H1 (cell line): ENCODE measurements at regions not wholly inside any gene's neighbourhood (a gene's known extent, or its start where the extent isn't known, plus 50 kb on each side); places are given as distances from the start of the nearest gene placed in this dataset.
A peak's percentile ranks its signal among the peaks of the same experiment; 100 is the strongest.

ENCODE experiments used
- CTCF ChIA-PET: fragments of 300-600 bp; sonication (Branson Sonifier 250); formaldehyde crosslinking; loops from one replicate; lab custom pipeline; 2021; ENCODE audit not compliant: partially characterized antibody; lab: Charles Lee
- POLR2A ChIA-PET: fragments of 300-600 bp; sonication (Branson Sonifier 250); formaldehyde crosslinking; loops from one replicate; lab custom pipeline; 2021; ENCODE audit warnings: inconsistent platforms; ENCODE audit not compliant: partially characterized antibody; lab: Charles Lee
- DNase-seq, 2 experiments: peaks; one replicate each; pipeline versions ENCODE4 v3.0.0 to v3.0.0-alpha.2; 2010 to 2022; ENCODE audit warnings: low spot score in 2 of 2, low read depth in 1 of 2, mixed read lengths in 1 of 2
- FAIRE-seq: peaks from 2 replicates; lab custom pipeline; 2011; peaks lifted over from hg19 to GRCh38; lab: Jason Lieb, UNC
- H2AFZ ChIP-seq: 2 replicates; pipeline ENCODE4 v1.8.1; 2012; ENCODE audit warnings: low read length, inconsistent platforms
- H2AK5ac ChIP-seq: 2 replicates; pipeline ENCODE4 v1.6.1; 2013; ENCODE audit warnings: low read depth, low read length
- H2BK120ac ChIP-seq: replicated peaks from 2 replicates; pipeline ENCODE3; 2013; ENCODE audit warnings: low read depth, low read length, inconsistent platforms
- H2BK12ac ChIP-seq: 2 replicates; pipeline ENCODE4 v1.6.1; 2013; ENCODE audit warnings: low read depth, low read length
- H2BK15ac ChIP-seq: 2 replicates; pipeline ENCODE4 v1.6.1; 2013; ENCODE audit warnings: low read length
- H2BK20ac ChIP-seq: 2 replicates; pipeline ENCODE4 v1.6.1; 2013; ENCODE audit warnings: low read length
- H2BK5ac ChIP-seq: 2 replicates; pipeline ENCODE4 v1.6.1; 2013; ENCODE audit warnings: low read depth, low read length
- H3K14ac ChIP-seq: 2 replicates; pipeline ENCODE4 v1.6.1; 2013; ENCODE audit warnings: inconsistent platforms; ENCODE audit not compliant: insufficient read length
- H3K18ac ChIP-seq: 2 replicates; pipeline ENCODE4 v1.6.1; 2013; ENCODE audit warnings: low read length; ENCODE audit errors: extremely low read depth
- H3K23ac ChIP-seq: 2 replicates; pipeline ENCODE4 v1.6.1; 2013; ENCODE audit warnings: inconsistent platforms; ENCODE audit not compliant: insufficient read length
- H3K23me2 ChIP-seq: 2 replicates; pipeline ENCODE4 v1.6.1; 2013; ENCODE audit warnings: low read depth, low read length
- H3K27ac ChIP-seq: 2 replicates; pipeline ENCODE4 v1.6.1; 2011; ENCODE audit warnings: low read depth, low read length, inconsistent platforms
- H3K27me3 ChIP-seq, 4 experiments: replicated peaks in 1 of 4; 1 replicate in 1 of 4; 2 replicates in 3 of 4; pipeline versions ENCODE4 v1.6.1 to v1.8.1; 2011 to 2013; ENCODE audit warnings: low read length in 3 of 4, mild to moderate bottlenecking in 3 of 4, inconsistent platforms in 2 of 4, mixed read lengths in 2 of 4, moderate library complexity in 1 of 4; ENCODE audit not compliant: control insufficient read depth in 3 of 4, insufficient read depth in 3 of 4; ENCODE audit errors: extremely low read depth in 1 of 4
- H3K36me3 ChIP-seq, 4 experiments: 2 replicates each; pipeline versions ENCODE4 v1.6.1 to v1.8.1; 2011 to 2013; ENCODE audit warnings: mild to moderate bottlenecking in 4 of 4, low read length in 3 of 4, moderate library complexity in 2 of 4, control low read depth in 1 of 4, inconsistent platforms in 1 of 4; ENCODE audit not compliant: insufficient read depth in 4 of 4, control insufficient read depth in 2 of 4
- H3K4ac ChIP-seq: replicated peaks from 2 replicates; pipeline ENCODE3; 2013; ENCODE audit warnings: low read length, low read depth, mixed read lengths, inconsistent platforms; ENCODE audit not compliant: insufficient read length
- H3K4me1 ChIP-seq, 4 experiments: replicated peaks in 1 of 4; 1 replicate in 1 of 4; 2 replicates in 3 of 4; pipeline versions ENCODE4 v1.6.1 to v1.8.1; 2011 to 2013; ENCODE audit warnings: low read length in 3 of 4, inconsistent platforms in 2 of 4, mixed read lengths in 1 of 4; ENCODE audit not compliant: insufficient read depth in 4 of 4, control insufficient read depth in 3 of 4
- H3K4me2 ChIP-seq, 2 experiments: 2 replicates each; pipeline versions ENCODE4 v1.6.1 to v1.8.1; 2011 to 2013; ENCODE audit warnings: low read depth in 2 of 2, low read length in 2 of 2, control low read depth in 1 of 2, inconsistent platforms in 1 of 2, mild to moderate bottlenecking in 1 of 2; ENCODE audit not compliant: insufficient read depth in 1 of 2
- H3K4me3 ChIP-seq, 4 experiments: fragments of 200-600, 300-600 bp in 1 of 4; sonication (generic), shearing (Covaris generic), sonication (Bioruptor Twin) in 1 of 4; 2 replicates each; pipeline versions ENCODE4 v1.5.1 to v1.8.1; 2011 to 2016; ENCODE audit warnings: low read length in 4 of 4, low read depth in 3 of 4, control low read depth in 2 of 4, inconsistent platforms in 2 of 4, mild to moderate bottlenecking in 2 of 4, mixed read lengths in 1 of 4, moderate library complexity in 1 of 4; ENCODE audit not compliant: insufficient read depth in 2 of 4; ENCODE audit errors: extremely low read depth in 1 of 4
- H3K56ac ChIP-seq: replicated peaks from 2 replicates; pipeline ENCODE3; 2013; ENCODE audit warnings: low read depth, mild to moderate bottlenecking, mixed read lengths, low read length, inconsistent platforms; ENCODE audit not compliant: insufficient read length
- H3K79me1 ChIP-seq: 2 replicates; pipeline ENCODE4 v1.6.1; 2013; ENCODE audit warnings: low read depth, low read length, control low read depth
- H3K79me2 ChIP-seq, 2 experiments: 2 replicates each; pipeline versions ENCODE4 v1.6.1 to v1.8.1; 2012 to 2013; ENCODE audit warnings: low read length in 2 of 2, mild to moderate bottlenecking in 2 of 2, inconsistent platforms in 1 of 2; ENCODE audit not compliant: insufficient read depth in 2 of 2, control insufficient read depth in 1 of 2
- H3K9ac ChIP-seq, 4 experiments: replicated peaks in 1 of 4; 1 replicate in 1 of 4; 2 replicates in 3 of 4; pipeline versions ENCODE4 v1.6.1 to v1.8.1; 2011 to 2013; ENCODE audit warnings: low read depth in 3 of 4, low read length in 3 of 4, control low read depth in 2 of 4, mild to moderate bottlenecking in 2 of 4, moderate library complexity in 2 of 4, inconsistent platforms in 1 of 4; ENCODE audit errors: extremely low read depth in 1 of 4
- H3K9me3 ChIP-seq, 2 experiments: 2 replicates each; pipeline versions ENCODE4 v1.6.1 to v1.8.1; 2012 to 2013; ENCODE audit warnings: mild to moderate bottlenecking in 2 of 2, moderate library complexity in 2 of 2, control low read depth in 1 of 2, inconsistent platforms in 1 of 2, low read depth in 1 of 2, low read length in 1 of 2, mixed read lengths in 1 of 2; ENCODE audit not compliant: insufficient read depth in 2 of 2
- H4K20me1 ChIP-seq, 2 experiments: replicated peaks in 1 of 2; 2 replicates each; pipeline versions ENCODE3 to v1.8.1; 2011 to 2013; ENCODE audit warnings: inconsistent platforms in 2 of 2, low read length in 2 of 2, mild to moderate bottlenecking in 1 of 2; ENCODE audit not compliant: insufficient read depth in 2 of 2, control insufficient read depth in 1 of 2
- H4K5ac ChIP-seq: 2 replicates; pipeline ENCODE4 v1.6.1; 2013; ENCODE audit warnings: low read length, low read depth, mixed read lengths, inconsistent platforms; ENCODE audit not compliant: insufficient read length
- H4K8ac ChIP-seq: 2 replicates; pipeline ENCODE4 v1.8.0; 2013; ENCODE audit warnings: mild to moderate bottlenecking, moderate library complexity, low read length, inconsistent platforms; ENCODE audit not compliant: insufficient read depth; ENCODE audit errors: extremely low read depth
- H4K91ac ChIP-seq: replicated peaks from 2 replicates; pipeline ENCODE3; 2013; ENCODE audit warnings: low read length, mixed read lengths, inconsistent platforms; ENCODE audit not compliant: insufficient read length
- BACH1 ChIP-seq: IDR thresholded peaks from 2 replicates; pipeline ENCODE4 v1.6.1; 2012; ENCODE audit warnings: low read length, improper control_type of control experiment
- NANOG ChIP-seq: IDR thresholded peaks from 2 replicates; pipeline ENCODE4 v1.6.1; 2011; ENCODE audit warnings: low read length, low read depth, mild to moderate bottlenecking, inconsistent platforms; ENCODE audit not compliant: insufficient read depth, poor library complexity, severe bottlenecking
- RXRA ChIP-seq: IDR thresholded peaks from 2 replicates; pipeline ENCODE4 v1.6.1; 2011; ENCODE audit warnings: low read depth, mild to moderate bottlenecking, low read length, moderate library complexity; ENCODE audit not compliant: insufficient read depth
- SP1 ChIP-seq: IDR thresholded peaks from 2 replicates; pipeline ENCODE4 v1.6.1; 2011; ENCODE audit warnings: low read depth, low read length
- TCF12 ChIP-seq: IDR thresholded peaks from 2 replicates; pipeline ENCODE4 v1.6.1; 2011; ENCODE audit warnings: low read depth, mild to moderate bottlenecking, low read length
- WGBS, 2 experiments: shearing (Covaris generic) in 1 of 2; methylation state at CpG; one replicate each; pipeline versions ENCODE4 v1.1.6 to v1.1.7; 2013 to 2015; ENCODE audit warnings: low lambda C conversion rate in 2 of 2, mixed read lengths in 2 of 2, inconsistent platforms in 1 of 2, low coverage in 1 of 2, missing lambda C conversion rate in 1 of 2; ENCODE audit not compliant: insufficient replicate concordance in 2 of 2, insufficient coverage in 1 of 2, insufficient read length in 1 of 2; ENCODE audit errors: extremely low coverage in 1 of 2, missing lambda C conversion rate in 1 of 2; 5-methylcytosine and 5-hydroxymethylcytosine counted together

GRCh38 chrX:120813982-120814381, 61.7 kb downstream of the CT47B1 start:
- H3K4me2 ChIP-seq = no peak overlapping the region
- H2AK5ac ChIP-seq = no peak overlapping the region
- no peak overlapping the region for H2BK5ac ChIP-seq
- no peaks in the 10 kb centered on the region for H3K79me2 ChIP-seq
- H3K23me2 ChIP-seq = no peaks in the 10 kb centered on the region
- no peak overlapping the region for H3K27ac ChIP-seq
- no peak overlapping the region for H3K4me3 ChIP-seq
- no peak overlapping the region for H4K91ac ChIP-seq
- H2BK20ac ChIP-seq = no peak overlapping the region
- WGBS, 2 experiments = 12% methylated on average over 5 of the region's 5 CpGs; no CpG with 5 or more reads in 1 of the 2 experiments
- H3K9ac ChIP-seq = no peak overlapping the region
- H2BK12ac ChIP-seq = no peak overlapping the region
- CTCF ChIA-PET = no interaction called here
- H3K56ac ChIP-seq = no peak overlapping the region
- no peak overlapping the region for H4K8ac ChIP-seq
- H2BK15ac ChIP-seq = no peak overlapping the region
- no peak overlapping the region for H3K14ac ChIP-seq
- DNase-seq (peak in 1 of 2 experiments; percentile 33), FAIRE-seq (no peak)
- H4K20me1 ChIP-seq = no peaks in the 10 kb centered on the region
- H2BK120ac ChIP-seq = no peak overlapping the region
- H3K23ac ChIP-seq = no peak overlapping the region
- no peak overlapping the region for H3K18ac ChIP-seq
- peaks cover 0 to 13% of the 10 kb centered on the region in 2 experiments; a peak in 2 of 4 replicates for H3K9me3 ChIP-seq
- H3K4me1 ChIP-seq = no peaks in the 10 kb centered on the region
- H3K27me3 ChIP-seq = peaks cover 19 to 28% (median 23%) of the 10 kb centered on the region in 4 experiments
- H3K4ac ChIP-seq = no peak overlapping the region
- TF ChIP-seq SP1 (0 out of 2 replicates have a peak, but pooled peaks have one; percentile 9), TCF12 (no peak), RXRA (peak; percentile 65; the same call in 1 of the 2 replicates), BACH1 (no peak), NANOG (peak; percentile 52)
- TF ChIP-seq, all 59 proteins: peak for 3
- H2AFZ ChIP-seq = no peak overlapping the region
- POLR2A ChIA-PET = no interaction called here
- H3K36me3 ChIP-seq = no peaks in the 10 kb centered on the region
- H4K5ac ChIP-seq = no peak overlapping the region
- no peaks in the 10 kb centered on the region for H3K79me1 ChIP-seq
